ENCODE measurements at regions not wholly inside any gene's neighbourhood (a gene's known extent, or its start where the extent isn't known, plus 50 kb on each side); places are given as distances from the start of the nearest gene placed in this dataset.

DNA sequence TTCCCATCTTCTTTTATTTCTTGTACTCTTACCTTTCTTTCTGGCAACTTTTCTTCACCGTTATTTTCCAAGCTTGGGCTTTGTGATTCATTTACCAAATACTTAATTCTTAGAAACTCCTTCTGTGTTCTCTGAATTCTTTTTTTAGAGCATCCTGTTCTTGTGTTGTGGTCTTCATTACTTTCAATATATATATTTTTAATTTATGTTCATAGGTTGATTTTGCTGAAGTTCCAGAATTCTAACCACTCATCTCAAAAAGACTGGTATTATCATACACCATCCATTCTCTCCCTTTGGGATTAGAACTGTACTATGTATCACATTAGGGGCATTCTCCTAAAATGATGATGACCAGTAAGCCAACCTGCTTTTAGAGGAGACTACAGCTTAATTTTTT lies 362.3 kb upstream of the CBLB start:
- no peak for DNase-seq

GRCh38 chr3:106232956-106233355 lies 364.1 kb upstream of the CBLB start:
- DNase-seq = no peak

DNA sequence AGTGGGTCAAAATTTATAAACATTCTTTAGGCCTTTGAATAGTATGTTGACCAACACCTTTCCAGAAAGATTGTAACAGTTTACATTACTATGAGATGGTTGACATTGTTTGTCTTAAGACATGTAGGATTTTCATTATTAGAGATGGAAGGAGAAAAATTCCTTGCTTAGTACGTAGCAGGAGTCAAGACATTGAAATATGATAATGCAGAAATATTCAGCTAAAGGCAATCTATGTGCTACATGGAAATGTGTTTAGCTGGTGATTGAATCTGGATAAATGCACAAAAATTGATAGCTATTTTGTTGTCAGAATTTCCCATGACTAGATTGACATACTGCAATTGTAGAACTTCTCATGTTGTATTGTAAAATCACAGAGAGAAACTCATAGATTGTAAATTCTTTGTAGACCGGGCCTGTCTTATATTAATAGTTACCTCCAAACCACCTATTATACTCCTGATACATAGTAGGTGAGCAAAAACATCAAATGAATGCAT lies 370.4 kb upstream of the CBLB start:
- no peak for DNase-seq

DNA sequence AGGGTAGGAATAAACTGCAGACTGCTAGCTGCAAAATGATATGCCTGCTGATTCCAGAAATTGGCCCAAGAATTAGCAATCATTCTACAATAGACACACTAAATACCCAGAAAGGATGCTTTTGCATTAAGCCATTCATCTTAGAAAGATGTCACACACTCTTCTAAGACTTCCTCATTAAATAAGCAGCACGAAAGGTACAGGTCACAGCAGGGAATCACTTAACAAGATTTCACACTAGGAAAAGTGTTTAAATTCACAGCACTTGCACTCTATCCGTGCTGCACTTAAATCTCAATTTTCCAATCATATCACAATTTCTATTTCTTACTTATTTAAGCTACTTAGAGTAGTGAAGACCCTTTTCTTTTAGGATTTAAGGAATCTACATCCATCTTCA lies 372.8 kb upstream of the CBLB start:
- no peak for DNase-seq

- no peak for DNase-seq
Observed at GRCh38 chr3:106242781-106243180, 374.0 kb upstream of the CBLB start.

DNA sequence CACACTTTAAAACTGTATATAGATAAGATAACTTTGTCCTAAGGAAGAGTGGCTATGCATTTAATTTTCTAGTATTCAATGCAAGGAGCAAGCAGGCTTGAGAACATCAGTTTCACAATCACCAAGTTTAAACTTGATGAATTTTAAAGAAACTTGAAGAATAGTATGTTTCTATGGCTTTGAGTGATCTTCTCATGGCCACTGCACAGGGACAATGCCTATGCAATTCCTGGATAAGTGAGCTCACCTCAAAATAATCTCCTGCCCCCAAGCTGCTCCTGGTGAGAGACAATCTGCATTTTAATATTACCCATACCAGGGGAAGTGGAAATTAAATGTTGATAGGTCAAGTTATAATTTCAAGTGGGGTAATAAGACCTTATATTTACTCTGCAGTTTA lies 376.6 kb upstream of the CBLB start:
- no peak for DNase-seq

- DNase-seq = no peak
Observed at GRCh38 chr3:106247902-106248684, 379.3 kb upstream of the CBLB start.

DNA sequence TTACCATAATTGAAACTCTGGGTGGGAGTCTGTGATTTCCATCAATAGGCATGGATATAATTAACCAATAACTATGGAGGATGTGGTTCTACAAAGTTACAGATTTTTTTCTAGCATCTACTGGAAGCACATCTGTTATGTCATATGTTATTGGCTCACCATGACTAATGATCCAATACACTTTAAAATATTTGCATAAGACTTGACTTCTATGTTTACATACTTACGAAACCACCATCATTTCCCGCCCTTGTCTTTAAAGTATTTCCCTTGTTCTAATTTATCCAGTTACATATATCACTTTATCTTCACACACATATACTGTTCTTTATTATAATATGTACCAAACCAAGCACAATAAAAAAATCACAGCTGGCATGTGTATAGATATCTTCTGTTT lies 380.3 kb upstream of the CBLB start:
- no peak for DNase-seq

DNA sequence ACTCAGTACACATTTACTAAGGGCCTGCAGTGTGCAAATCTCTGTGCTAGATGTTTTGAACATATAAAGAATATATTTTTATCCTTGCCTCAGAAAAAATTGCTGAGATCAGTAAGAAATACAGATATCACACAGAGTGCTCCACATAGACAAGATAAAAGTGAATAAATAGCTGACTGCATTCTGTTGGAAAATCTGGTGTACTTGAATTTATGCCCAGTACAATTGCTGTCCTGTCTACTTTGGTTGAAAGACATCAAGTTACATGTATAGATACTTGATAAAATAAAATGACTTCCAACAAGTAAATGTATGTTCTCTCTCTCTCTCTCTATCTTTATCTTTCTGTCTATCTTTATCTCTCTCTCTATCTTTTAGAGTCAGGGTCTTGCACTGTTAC lies 381.2 kb upstream of the CBLB start:
- DNase-seq = no peak

DNA sequence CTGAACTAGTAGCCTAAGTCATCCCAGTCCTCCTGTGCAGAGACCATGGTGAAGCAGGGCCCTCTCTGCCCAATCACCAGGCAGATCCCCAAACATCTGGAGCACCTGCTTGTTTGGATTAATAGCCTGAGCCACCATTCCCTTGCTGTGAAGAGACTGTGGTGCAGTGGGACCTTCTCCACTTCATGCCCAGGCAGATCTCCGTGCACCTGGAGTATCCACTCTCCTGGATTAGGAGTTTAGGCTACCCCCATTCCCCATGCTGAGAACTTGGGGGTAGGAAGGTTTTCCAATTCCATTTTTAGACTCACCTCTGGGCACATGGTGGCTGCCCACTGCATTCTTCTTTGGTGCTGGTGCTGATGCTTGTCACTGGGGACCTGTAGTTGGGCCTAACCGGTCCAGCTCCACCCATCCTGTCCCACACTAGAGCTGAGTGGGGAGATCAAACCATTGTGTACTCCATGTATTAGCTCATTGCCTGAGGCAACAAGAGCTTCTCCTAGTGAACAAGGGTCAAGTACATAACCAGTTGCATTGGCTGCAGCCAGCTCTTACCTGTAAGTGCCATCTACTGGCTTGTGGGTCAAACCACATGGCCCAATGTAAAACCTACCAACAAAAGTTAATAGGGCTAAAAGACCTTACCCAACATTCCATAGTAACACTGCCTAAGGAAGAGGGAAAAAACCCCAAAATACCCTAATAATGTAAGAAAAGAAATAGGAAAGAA lies 382.5 kb upstream of the CBLB start:
- no peak for DNase-seq

DNA sequence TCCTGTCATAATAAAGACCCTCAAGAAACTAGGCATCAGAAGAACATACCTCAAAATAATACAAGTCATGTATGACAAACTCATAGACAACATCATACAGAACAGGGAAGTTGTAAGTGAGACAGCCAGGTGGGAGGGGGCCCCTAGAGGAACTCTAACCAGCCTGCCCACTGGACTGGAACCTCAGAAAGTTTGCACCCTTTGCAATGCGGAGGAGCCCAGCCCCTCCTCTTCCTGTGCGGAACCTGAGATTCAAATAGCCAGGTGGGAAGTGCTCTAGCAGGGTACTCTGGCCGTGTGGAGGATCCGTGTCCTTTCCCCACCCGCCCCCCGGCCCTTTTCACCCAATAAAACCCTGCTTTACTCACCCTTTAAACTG lies 387.0 kb upstream of the CBLB start:
- DNase-seq = no peak

- no peak for DNase-seq
Observed at GRCh38 chr3:106256249-106256957, 387.6 kb upstream of the CBLB start.

DNA sequence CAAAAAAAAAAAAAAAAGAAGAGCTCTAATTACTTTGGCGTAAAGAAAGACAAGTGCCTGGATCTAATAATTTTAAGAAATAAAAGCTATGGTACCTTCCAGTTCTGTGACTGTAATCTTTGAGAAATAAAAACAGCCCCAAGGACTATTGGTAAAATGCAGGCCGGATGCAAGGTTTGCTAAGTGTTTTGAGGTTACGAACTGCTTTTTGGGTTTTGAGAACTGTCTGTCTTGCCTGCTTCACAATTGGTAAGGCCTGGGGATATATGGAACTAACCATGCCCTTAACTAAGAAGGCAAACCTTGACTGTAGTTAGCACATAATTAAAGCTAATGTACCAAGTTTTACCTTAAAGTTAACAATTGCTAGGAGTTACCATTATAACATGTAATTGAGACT lies 388.4 kb upstream of the CBLB start:
- no peak for DNase-seq

- DNase-seq = no peak
Observed at GRCh38 chr3:106261396-106261795, 392.6 kb upstream of the CBLB start.

DNA sequence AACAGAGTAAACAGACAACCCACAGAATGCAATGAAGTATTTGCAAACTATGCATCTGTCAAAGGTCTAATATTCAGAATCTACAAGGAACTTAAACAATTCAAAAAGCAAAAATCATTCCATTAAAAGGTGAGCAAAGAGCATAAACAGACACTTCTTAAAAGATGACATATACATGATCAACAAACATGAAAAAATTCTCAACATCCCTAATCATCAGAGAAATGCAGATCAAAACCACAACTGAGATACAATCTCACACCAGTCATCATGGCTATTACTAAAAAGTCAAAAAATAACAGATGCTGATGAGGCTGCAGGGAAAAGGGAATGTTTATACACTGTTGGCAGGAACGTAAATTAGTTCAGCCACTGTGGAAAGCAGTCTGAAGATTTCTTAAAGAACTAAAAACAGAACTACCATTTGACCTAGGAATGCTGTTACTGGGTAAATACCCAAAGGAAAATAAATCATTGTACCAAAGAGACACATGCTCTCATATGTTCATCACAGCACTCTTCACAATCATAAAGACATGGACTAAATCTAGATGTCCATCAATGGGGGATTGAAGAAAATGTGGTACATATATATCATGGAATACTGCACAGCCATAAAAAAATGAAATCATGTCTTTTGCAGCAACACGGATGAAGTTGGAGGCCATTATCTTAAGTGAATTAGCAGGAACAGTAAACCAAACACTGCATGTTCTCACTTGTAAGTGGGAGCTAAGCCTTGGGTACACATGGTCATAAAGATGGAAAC lies 393.3 kb upstream of the CBLB start:
- no peak for DNase-seq

GRCh38 chr3:106263011-106263410 lies 394.2 kb upstream of the CBLB start:
- DNase-seq = no peak

DNA sequence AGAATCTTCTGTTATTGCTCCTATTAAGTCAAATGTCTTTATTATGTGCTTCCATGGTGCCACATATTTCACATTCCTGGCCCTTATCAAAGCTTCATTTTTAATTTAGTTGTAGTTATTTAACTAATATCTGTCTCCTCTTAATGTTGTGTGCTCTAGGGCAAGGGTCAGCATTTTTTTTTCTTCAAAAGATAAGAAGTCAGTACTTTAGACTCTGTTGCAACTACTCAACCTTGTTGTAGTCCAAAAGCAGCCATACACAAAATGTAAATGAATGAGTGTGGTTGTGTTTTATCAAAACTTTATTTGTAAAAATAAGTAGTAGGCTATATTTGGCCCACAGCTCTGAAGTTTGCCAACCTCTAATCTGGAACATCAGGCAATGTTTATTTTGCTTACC lies 394.7 kb upstream of the CBLB start:
- no peak for DNase-seq

DNA sequence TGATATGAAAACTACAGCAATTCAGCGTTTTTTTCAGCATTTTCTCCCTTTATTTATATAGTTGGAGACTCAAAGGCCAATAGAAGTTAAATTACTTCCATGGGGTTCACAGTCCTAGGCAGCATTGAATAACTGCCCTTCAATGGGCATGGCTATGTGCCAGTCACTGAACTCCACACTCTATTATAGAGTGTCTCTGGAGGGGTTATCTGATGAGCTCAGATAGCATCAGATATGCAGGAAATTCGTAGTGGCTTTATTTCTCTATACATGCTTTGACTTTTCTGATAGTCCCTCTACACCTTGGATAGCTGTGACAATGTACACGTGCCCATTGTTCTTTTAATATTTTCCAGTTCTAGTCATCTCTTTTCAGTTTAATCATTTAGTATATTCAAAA lies 396.9 kb upstream of the CBLB start:
- no peak for DNase-seq

DNA sequence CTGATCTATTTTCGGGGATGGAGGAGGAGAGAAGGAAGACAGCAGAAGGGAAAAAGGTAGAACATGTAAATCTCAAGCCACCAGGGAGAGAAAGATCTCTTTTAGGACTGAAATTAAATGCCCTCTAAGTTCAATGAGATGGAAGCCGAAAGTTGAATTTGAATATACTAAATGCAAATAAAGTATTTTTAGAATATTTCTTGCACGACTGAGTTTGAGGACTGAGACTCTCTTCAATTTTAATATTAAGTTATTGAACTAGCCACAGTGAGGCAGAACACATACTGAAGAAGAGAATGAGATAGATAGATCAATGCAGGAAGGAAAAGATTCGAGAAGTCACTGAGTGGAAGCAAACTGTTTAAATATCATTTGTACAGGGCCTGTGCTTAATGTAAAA lies 399.9 kb upstream of the CBLB start:
- no peak for DNase-seq

- DNase-seq = no peak
Observed at GRCh38 chr3:106272302-106272701, 403.5 kb upstream of the CBLB start.

DNA sequence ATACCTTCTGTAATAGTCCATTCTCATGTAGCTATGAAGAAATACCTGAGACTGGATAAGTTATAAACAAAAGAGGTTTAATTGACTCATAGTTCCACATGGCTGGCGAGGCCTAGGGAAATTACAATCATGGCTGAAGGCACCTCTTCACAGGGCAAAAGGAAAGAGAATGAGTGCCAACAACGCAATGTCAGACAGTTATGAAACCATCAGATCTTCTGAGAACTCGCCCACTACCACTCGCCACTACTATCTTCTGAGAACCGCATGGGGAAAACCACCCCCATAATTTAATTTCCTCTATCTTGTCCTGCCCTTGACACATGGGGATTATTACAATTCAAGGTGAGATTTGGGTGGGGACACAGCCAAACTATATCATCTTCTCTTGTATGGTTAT lies 406.8 kb upstream of the CBLB start:
- no peak for DNase-seq

DNA sequence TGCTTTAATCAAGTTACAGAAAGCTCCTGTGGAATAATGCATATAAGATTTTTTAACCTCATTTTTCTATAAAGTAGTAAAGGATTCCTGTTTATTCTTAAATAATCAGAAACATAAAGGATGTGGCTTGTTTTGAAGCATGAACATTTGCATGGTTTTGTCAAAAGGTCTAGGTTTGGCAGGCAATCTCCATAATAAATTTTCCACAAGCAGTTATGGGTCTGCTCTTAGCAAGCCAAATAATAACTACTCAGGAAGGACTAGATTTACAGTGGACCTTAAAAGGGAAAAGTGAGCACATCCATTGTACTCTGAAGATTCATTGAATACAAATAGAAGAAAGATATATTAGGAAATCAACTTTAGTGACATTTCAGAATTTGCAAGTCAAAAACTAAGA lies 407.3 kb upstream of the CBLB start:
- DNase-seq = no peak
